ENCODE measurements at regions not wholly inside any gene's neighbourhood (a gene's known extent, or its start where the extent isn't known, plus 50 kb on each side); places are given as distances from the start of the nearest gene placed in this dataset.

- H3K9me3 ChIP-seq (ENCODE audit: control insufficient read depth in 2 of 2, insufficient read depth in 1 of 2, low read depth in 1 of 2, low read length in 1 of 2) = no peaks in the 10 kb centered on the region
- H3K4me1 ChIP-seq (ENCODE audit: control insufficient read depth in 3 of 3, insufficient read depth in 2 of 3, low read depth in 1 of 3, low read length in 2 of 3) = peaks cover 0 to 4% (median 0%) of the 10 kb centered on the region in 3 donors
- no peak for FAIRE-seq
- H3K27ac ChIP-seq (ENCODE audit: low read depth in 1 of 3, low read length in 2 of 3) = no peak overlapping the region
- H3K4me3 ChIP-seq (ENCODE audit: low read depth in 1 of 3, low read length in 3 of 3) = no peak overlapping the region
- 81 to 88% (median 86%) methylated on average over 5 of the region's 5 CpGs for WGBS, 3 donors
- no peak for DNase-seq
- H3K27me3 ChIP-seq (ENCODE audit: control insufficient read depth in 3 of 3, insufficient read depth in 3 of 3, low read length in 3 of 3) = peaks cover 0 to 4% (median 0%) of the 10 kb centered on the region in 3 donors
- no peaks in the 10 kb centered on the region for H3K36me3 ChIP-seq (ENCODE audit: control insufficient read depth in 3 of 3, insufficient read depth in 2 of 3, low read depth in 1 of 3, low read length in 3 of 3)
Observed at GRCh38 chr4:41429280-41429669, 108.7 kb upstream of the LIMCH1 start.

GRCh38 chr4:41430792-41431191 is 107.2 kb upstream of the LIMCH1 start:
- DNase-seq (no peak), FAIRE-seq (no peak)
- Histone ChIP-seq H3K4me1 (ENCODE audit: control insufficient read depth in 3 of 3, insufficient read depth in 2 of 3, low read depth in 1 of 3, low read length in 2 of 3) (no peaks in the 10 kb centered on the region), H3K27me3 (ENCODE audit: control insufficient read depth in 3 of 3, insufficient read depth in 3 of 3, low read length in 3 of 3) (peaks cover 0 to 4% (median 2%) of the 10 kb centered on the region in 3 donors), H3K4me3 (ENCODE audit: low read depth in 1 of 3, low read length in 3 of 3) (no peak overlapping the region), H3K9me3 (ENCODE audit: control insufficient read depth in 2 of 2, insufficient read depth in 1 of 2, low read depth in 1 of 2, low read length in 1 of 2) (no peaks in the 10 kb centered on the region), H3K27ac (ENCODE audit: low read depth in 1 of 3, low read length in 2 of 3) (no peak overlapping the region), H3K36me3 (ENCODE audit: control insufficient read depth in 3 of 3, insufficient read depth in 2 of 3, low read depth in 1 of 3, low read length in 3 of 3) (no peaks in the 10 kb centered on the region)
- WGBS, 3 donors = 69 to 94% (median 85%) methylated on average over 1 of the region's 1 CpG

GRCh38 chr4:41431276-41431675 is 106.7 kb upstream of the LIMCH1 start:
- Histone ChIP-seq H3K36me3 (ENCODE audit: control insufficient read depth in 3 of 3, insufficient read depth in 2 of 3, low read depth in 1 of 3, low read length in 3 of 3) (no peaks in the 10 kb centered on the region), H3K4me1 (ENCODE audit: control insufficient read depth in 3 of 3, insufficient read depth in 2 of 3, low read depth in 1 of 3, low read length in 2 of 3) (no peaks in the 10 kb centered on the region), H3K9me3 (ENCODE audit: control insufficient read depth in 2 of 2, insufficient read depth in 1 of 2, low read depth in 1 of 2, low read length in 1 of 2) (no peaks in the 10 kb centered on the region), H3K27ac (ENCODE audit: low read depth in 1 of 3, low read length in 2 of 3) (no peak overlapping the region), H3K27me3 (ENCODE audit: control insufficient read depth in 3 of 3, insufficient read depth in 3 of 3, low read length in 3 of 3) (peaks cover 0 to 6% (median 2%) of the 10 kb centered on the region in 3 donors), H3K4me3 (ENCODE audit: low read depth in 1 of 3, low read length in 3 of 3) (no peak overlapping the region)
- 83 to 94% (median 88%) methylated on average over 1 of the region's 1 CpG for WGBS, 3 donors
- no peak for FAIRE-seq
- no peak for DNase-seq

- WGBS, 3 donors = 77 to 85% (median 80%) methylated on average over 2 of the region's 2 CpGs
- Histone ChIP-seq H3K27me3 (ENCODE audit: control insufficient read depth in 3 of 3, insufficient read depth in 3 of 3, low read length in 3 of 3) (peaks cover 0 to 4% (median 2%) of the 10 kb centered on the region in 3 donors), H3K27ac (ENCODE audit: low read depth in 1 of 3, low read length in 2 of 3) (no peak overlapping the region), H3K9me3 (ENCODE audit: control insufficient read depth in 2 of 2, insufficient read depth in 1 of 2, low read depth in 1 of 2, low read length in 1 of 2) (no peaks in the 10 kb centered on the region), H3K4me3 (ENCODE audit: low read depth in 1 of 3, low read length in 3 of 3) (no peak overlapping the region), H3K36me3 (ENCODE audit: control insufficient read depth in 3 of 3, insufficient read depth in 2 of 3, low read depth in 1 of 3, low read length in 3 of 3) (no peaks in the 10 kb centered on the region), H3K4me1 (ENCODE audit: control insufficient read depth in 3 of 3, insufficient read depth in 2 of 3, low read depth in 1 of 3, low read length in 2 of 3) (no peaks in the 10 kb centered on the region)
- no peak for FAIRE-seq
- DNase-seq = no peak
Observed at GRCh38 chr4:41432219-41432618, 105.7 kb upstream of the LIMCH1 start.

GRCh38 chr4:41432881-41433280 is 105.1 kb upstream of the LIMCH1 start:
- FAIRE-seq = no peak
- H3K27me3 ChIP-seq (ENCODE audit: control insufficient read depth in 3 of 3, insufficient read depth in 3 of 3, low read length in 3 of 3) = peaks cover 0 to 2% (median 2%) of the 10 kb centered on the region in 3 donors
- no peak for DNase-seq
- H3K4me3 ChIP-seq (ENCODE audit: low read depth in 1 of 3, low read length in 3 of 3) = no peak overlapping the region
- H3K27ac ChIP-seq (ENCODE audit: low read depth in 1 of 3, low read length in 2 of 3) = no peak overlapping the region
- no peaks in the 10 kb centered on the region for H3K9me3 ChIP-seq (ENCODE audit: control insufficient read depth in 2 of 2, insufficient read depth in 1 of 2, low read depth in 1 of 2, low read length in 1 of 2)
- WGBS, 3 donors = 61 to 71% (median 68%) methylated on average over 5 of the region's 5 CpGs
- no peaks in the 10 kb centered on the region for H3K36me3 ChIP-seq (ENCODE audit: control insufficient read depth in 3 of 3, insufficient read depth in 2 of 3, low read depth in 1 of 3, low read length in 3 of 3)
- no peaks in the 10 kb centered on the region for H3K4me1 ChIP-seq (ENCODE audit: control insufficient read depth in 3 of 3, insufficient read depth in 2 of 3, low read depth in 1 of 3, low read length in 2 of 3)

GRCh38 chr4:41433361-41433760 is 104.6 kb upstream of the LIMCH1 start:
- peaks cover 0 to 2% (median 2%) of the 10 kb centered on the region in 3 donors for H3K27me3 ChIP-seq (ENCODE audit: control insufficient read depth in 3 of 3, insufficient read depth in 3 of 3, low read length in 3 of 3)
- no peak overlapping the region for H3K4me3 ChIP-seq (ENCODE audit: low read depth in 1 of 3, low read length in 3 of 3)
- no peak for DNase-seq
- H3K4me1 ChIP-seq (ENCODE audit: control insufficient read depth in 3 of 3, insufficient read depth in 2 of 3, low read depth in 1 of 3, low read length in 2 of 3) = no peaks in the 10 kb centered on the region
- H3K9me3 ChIP-seq (ENCODE audit: control insufficient read depth in 2 of 2, insufficient read depth in 1 of 2, low read depth in 1 of 2, low read length in 1 of 2) = no peaks in the 10 kb centered on the region
- FAIRE-seq = no peak
- H3K36me3 ChIP-seq (ENCODE audit: control insufficient read depth in 3 of 3, insufficient read depth in 2 of 3, low read depth in 1 of 3, low read length in 3 of 3) = no peaks in the 10 kb centered on the region
- no peak overlapping the region for H3K27ac ChIP-seq (ENCODE audit: low read depth in 1 of 3, low read length in 2 of 3)
- 80 to 84% (median 81%) methylated on average over 3 of the region's 3 CpGs for WGBS, 3 donors

- H3K27me3 ChIP-seq (ENCODE audit: control insufficient read depth in 3 of 3, insufficient read depth in 3 of 3, low read length in 3 of 3) = peaks cover 0 to 2% (median 2%) of the 10 kb centered on the region in 3 donors
- H3K27ac ChIP-seq (ENCODE audit: low read depth in 1 of 3, low read length in 2 of 3) = no peak overlapping the region
- no peaks in the 10 kb centered on the region for H3K36me3 ChIP-seq (ENCODE audit: control insufficient read depth in 3 of 3, insufficient read depth in 2 of 3, low read depth in 1 of 3, low read length in 3 of 3)
- no peak overlapping the region for H3K4me3 ChIP-seq (ENCODE audit: low read depth in 1 of 3, low read length in 3 of 3)
- no peaks in the 10 kb centered on the region for H3K4me1 ChIP-seq (ENCODE audit: control insufficient read depth in 3 of 3, insufficient read depth in 2 of 3, low read depth in 1 of 3, low read length in 2 of 3)
- H3K9me3 ChIP-seq (ENCODE audit: control insufficient read depth in 2 of 2, insufficient read depth in 1 of 2, low read depth in 1 of 2, low read length in 1 of 2) = no peaks in the 10 kb centered on the region
- no peak for FAIRE-seq
- DNase-seq = no peak
- 90 to 100% (median 96%) methylated on average over 1 of the region's 1 CpG for WGBS, 3 donors
Observed at GRCh38 chr4:41435510-41435909, 102.4 kb upstream of the LIMCH1 start.

- WGBS, 3 donors = 80 to 87% (median 85%) methylated on average over 4 of the region's 4 CpGs
- no peak overlapping the region for H3K27ac ChIP-seq (ENCODE audit: low read depth in 1 of 3, low read length in 2 of 3)
Observed at GRCh38 chr4:41436419-41436818, 101.5 kb upstream of the LIMCH1 start.

GRCh38 chr4:41437111-41437536 is 100.8 kb upstream of the LIMCH1 start:
- DNase-seq (no peak), FAIRE-seq (no peak)
- Histone ChIP-seq H3K27me3 (ENCODE audit: control insufficient read depth in 3 of 3, insufficient read depth in 3 of 3, low read length in 3 of 3) (peaks cover 0 to 2% (median 2%) of the 10 kb centered on the region in 3 donors), H3K9me3 (ENCODE audit: control insufficient read depth in 2 of 2, insufficient read depth in 1 of 2, low read depth in 1 of 2, low read length in 1 of 2) (no peaks in the 10 kb centered on the region), H3K27ac (ENCODE audit: low read depth in 1 of 3, low read length in 2 of 3) (no peak overlapping the region), H3K36me3 (ENCODE audit: control insufficient read depth in 3 of 3, insufficient read depth in 2 of 3, low read depth in 1 of 3, low read length in 3 of 3) (no peaks in the 10 kb centered on the region), H3K4me1 (ENCODE audit: control insufficient read depth in 3 of 3, insufficient read depth in 2 of 3, low read depth in 1 of 3, low read length in 2 of 3) (no peaks in the 10 kb centered on the region), H3K4me3 (ENCODE audit: low read depth in 1 of 3, low read length in 3 of 3) (no peak overlapping the region)
- WGBS, 3 donors = 53 to 58% (median 58%) methylated on average over 2 of the region's 2 CpGs

More at GRCh38 chr4:41436419-41436818, 101.5 kb upstream of the LIMCH1 start:
- peaks cover 0 to 2% (median 2%) of the 10 kb centered on the region in 3 donors for H3K27me3 ChIP-seq (ENCODE audit: control insufficient read depth in 3 of 3, insufficient read depth in 3 of 3, low read length in 3 of 3)
- DNase-seq (no peak), FAIRE-seq (no peak)
- no peaks in the 10 kb centered on the region for H3K9me3 ChIP-seq (ENCODE audit: control insufficient read depth in 2 of 2, insufficient read depth in 1 of 2, low read depth in 1 of 2, low read length in 1 of 2)
- no peaks in the 10 kb centered on the region for H3K4me1 ChIP-seq (ENCODE audit: control insufficient read depth in 3 of 3, insufficient read depth in 2 of 3, low read depth in 1 of 3, low read length in 2 of 3)
- H3K4me3 ChIP-seq (ENCODE audit: low read depth in 1 of 3, low read length in 3 of 3) = no peak overlapping the region
- H3K36me3 ChIP-seq (ENCODE audit: control insufficient read depth in 3 of 3, insufficient read depth in 2 of 3, low read depth in 1 of 3, low read length in 3 of 3) = no peaks in the 10 kb centered on the region
